ENCODE measurements at regions not wholly inside any gene's neighbourhood (a gene's known extent, or its start where the extent isn't known, plus 50 kb on each side); places are given as distances from the start of the nearest gene placed in this dataset.

DNA sequence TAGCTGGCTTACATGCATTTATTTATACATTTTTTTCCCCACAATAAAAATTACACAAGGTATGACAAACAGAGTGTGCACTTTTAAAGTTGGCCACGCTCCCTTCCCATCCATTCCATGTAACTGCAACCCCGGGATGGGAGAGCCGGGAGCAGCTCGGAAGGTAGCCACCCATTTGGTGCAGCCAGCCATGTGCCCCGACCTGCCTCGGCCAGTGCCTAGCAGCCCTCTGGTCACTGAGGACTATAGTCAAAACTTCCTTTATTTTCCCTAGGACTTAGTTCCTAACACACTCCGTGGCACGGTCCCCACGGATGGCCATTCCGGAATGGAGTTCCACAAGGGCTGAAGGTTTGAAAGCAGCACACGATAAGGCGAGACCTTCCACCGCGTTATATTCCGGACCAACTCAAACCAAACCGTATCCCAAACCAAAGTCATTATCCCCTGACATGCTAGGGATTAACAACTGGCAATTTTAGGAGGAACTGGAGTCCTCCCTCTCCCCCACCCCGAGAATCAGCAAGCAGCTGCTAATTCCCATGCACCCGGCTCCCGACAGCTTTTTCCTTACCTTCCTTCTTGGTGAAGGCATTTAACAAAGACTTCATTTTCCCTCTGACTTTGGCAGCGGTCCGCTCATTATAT, 426.4 kb downstream of the SHANK2 start:
- Histone ChIP-seq H3K4me1 (peaks cover 4% of the 10 kb centered on the region), H3K27me3 (ENCODE audit: insufficient read depth in 3 of 3, low read length in 2 of 3) (peaks cover 0 to 79% (median 25%) of the 10 kb centered on the region in 3 donors), H3K36me3 (ENCODE audit: insufficient read depth in 1 of 2, low read depth in 1 of 2) (no peaks in the 10 kb centered on the region), H3K9me3 (no peaks in the 10 kb centered on the region), H3K4me3 (peak overlapping the region; percentile 10), H3K27ac (no peak overlapping the region)
- ATAC-seq = no peak
- DNase-seq = no peak
- TF ChIP-seq, protein P1, sequence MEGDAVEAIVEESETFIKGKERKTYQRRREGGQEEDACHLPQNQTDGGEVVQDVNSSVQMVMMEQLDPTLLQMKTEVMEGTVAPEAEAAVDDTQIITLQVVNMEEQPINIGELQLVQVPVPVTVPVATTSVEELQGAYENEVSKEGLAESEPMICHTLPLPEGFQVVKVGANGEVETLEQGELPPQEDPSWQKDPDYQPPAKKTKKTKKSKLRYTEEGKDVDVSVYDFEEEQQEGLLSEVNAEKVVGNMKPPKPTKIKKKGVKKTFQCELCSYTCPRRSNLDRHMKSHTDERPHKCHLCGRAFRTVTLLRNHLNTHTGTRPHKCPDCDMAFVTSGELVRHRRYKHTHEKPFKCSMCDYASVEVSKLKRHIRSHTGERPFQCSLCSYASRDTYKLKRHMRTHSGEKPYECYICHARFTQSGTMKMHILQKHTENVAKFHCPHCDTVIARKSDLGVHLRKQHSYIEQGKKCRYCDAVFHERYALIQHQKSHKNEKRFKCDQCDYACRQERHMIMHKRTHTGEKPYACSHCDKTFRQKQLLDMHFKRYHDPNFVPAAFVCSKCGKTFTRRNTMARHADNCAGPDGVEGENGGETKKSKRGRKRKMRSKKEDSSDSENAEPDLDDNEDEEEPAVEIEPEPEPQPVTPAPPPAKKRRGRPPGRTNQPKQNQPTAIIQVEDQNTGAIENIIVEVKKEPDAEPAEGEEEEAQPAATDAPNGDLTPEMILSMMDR (IDR thresholded peaks at IDR 0.05) = no peak
- WGBS, 3 donors = 12 to 14% (median 13%) methylated on average over 21 of the region's 21 CpGs
- intact Hi-C loops (cut with DNase I) = no loop called here

DNA sequence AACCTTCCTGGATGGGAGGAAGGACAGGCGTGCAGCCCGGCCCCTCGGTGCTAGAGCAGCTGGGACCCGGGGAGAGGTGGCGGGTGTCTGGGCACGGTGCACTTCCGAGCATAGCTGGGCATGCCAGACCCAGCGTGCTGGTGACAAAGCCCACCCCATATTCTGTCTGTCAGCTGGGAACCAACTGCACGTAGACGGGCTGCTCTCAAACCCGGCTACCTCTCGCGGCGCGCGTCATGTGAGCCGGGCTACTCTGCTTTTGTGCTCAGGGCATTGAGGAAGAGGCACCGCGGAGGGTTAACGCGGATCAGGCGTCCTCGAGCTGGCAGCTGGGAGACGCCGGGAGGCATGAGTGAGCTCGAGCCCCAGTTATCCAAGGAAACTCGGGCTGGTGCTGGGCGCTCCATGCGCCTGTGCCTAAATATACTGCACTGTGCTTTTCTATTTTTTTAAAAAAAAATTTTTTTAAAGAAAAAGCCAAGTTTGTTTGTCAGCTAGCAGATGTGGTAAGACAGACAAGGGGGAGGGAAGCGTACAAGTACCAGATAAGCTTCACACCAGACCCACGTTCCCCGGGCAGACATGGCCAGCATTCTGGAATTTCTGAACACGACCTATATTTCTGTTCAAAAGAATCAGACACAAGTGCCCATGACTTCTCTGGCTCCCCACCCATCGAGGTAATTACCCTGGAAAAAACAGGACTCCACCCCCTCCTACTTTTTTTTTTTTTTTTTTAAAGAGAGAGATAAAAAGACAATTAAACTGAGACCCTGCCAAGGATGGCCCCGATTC, 425.6 kb downstream of the SHANK2 start:
- ATAC-seq = no peak
- Histone ChIP-seq H3K9me3 (no peaks in the 10 kb centered on the region), H3K4me3 (peak overlapping the region; percentile 10), H3K27ac (no peak overlapping the region), H3K4me1 (peaks cover 4% of the 10 kb centered on the region), H3K36me3 (ENCODE audit: insufficient read depth in 1 of 2, low read depth in 1 of 2) (no peaks in the 10 kb centered on the region), H3K27me3 (ENCODE audit: insufficient read depth in 3 of 3, low read length in 2 of 3) (peaks cover 0 to 83% (median 29%) of the 10 kb centered on the region in 3 donors)
- no peak for DNase-seq
- TF ChIP-seq, protein P1 (IDR thresholded peaks at IDR 0.05) = no peak
- 1 to 4% (median 2%) methylated on average over 34 to 35 of the region's 35 CpGs for whole genome bisulfite sequencing, 3 donors
- intact Hi-C loops (cut with DNase I) = no loop called here

DNA sequence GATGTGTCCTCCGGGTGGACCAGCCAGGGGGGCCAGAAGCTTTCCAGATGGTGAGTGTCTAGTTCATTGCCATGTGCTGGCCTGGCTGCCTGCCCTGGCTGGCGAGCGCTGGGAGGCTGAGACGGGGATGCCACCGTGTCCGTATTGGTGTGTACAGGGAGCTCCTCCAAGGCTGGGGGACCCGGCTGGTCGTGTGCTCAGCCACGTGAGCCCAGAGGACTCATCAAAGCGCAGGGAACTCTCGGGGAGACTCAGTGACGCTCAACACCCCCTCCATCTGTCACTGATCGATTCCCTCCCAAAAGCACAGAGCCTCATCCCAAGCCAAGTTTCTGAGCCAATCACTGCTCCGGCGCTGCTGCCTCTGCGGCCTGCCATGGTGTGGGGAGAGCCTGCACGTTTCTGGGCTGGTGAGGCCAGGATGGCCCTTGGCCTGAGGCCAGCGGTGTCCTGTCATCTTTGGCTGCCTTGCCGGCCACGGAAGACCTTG, 423.7 kb downstream of the SHANK2 start:
- ATAC-seq (no peak), DNase-seq (peak in 1 of 2 donors; percentile 23)
- no peaks in the 10 kb centered on the region for H3K36me3 ChIP-seq (ENCODE audit: insufficient read depth in 1 of 2, low read depth in 1 of 2)
- peaks cover 4% of the 10 kb centered on the region for H3K4me1 ChIP-seq
- TF ChIP-seq, protein P1 (IDR thresholded peaks at IDR 0.05) = no peak
- no peak overlapping the region for H3K4me3 ChIP-seq
- no peak overlapping the region for H3K27ac ChIP-seq
- peaks cover 0 to 88% (median 23%) of the 10 kb centered on the region in 3 donors for H3K27me3 ChIP-seq (ENCODE audit: insufficient read depth in 3 of 3, low read length in 2 of 3)
- H3K9me3 ChIP-seq = no peaks in the 10 kb centered on the region
- intact Hi-C loops (cut with DNase I) = no loop called here
- WGBS, 3 donors = 23 to 27% (median 24%) methylated on average over 20 of the region's 20 CpGs

DNA sequence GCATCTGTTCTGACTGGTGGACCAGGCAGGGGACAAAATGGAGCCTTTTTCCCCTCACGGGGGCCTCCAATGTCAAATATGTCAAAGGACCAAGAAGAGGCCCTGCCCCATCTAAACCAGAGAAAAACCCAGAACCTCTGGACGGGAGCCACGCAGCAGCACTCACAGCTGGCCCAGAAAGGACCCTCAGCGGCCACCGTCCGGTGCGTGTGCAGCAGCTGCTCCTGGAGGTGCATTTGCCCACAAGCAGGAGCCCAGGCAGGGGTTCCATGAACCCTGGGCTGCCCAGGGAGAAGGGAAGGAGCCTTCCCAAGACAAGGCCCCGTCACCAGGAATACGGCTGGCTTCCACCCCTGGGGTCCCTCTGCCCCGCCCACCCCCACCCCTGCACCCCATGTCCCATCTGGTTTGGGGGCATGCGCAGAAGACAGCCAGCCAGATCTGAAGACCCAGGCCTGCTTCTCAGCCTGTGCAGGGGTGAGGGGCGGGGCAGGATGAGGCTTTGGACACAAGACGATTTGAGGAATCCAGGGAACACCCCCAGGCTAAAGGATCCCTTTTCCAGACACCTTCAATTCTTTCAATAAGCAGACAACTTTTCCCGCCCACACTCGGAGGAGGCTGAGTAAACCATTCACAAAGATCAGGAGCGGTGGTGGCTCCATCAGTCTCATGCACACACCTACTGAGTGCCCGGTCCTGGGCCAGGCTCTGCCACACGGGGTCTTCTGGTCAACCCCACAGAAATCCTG, 423.1 kb downstream of the SHANK2 start:
- 65 to 75% (median 66%) methylated on average over 18 of the region's 18 CpGs for WGBS, 3 donors
- Histone ChIP-seq H3K9me3 (no peaks in the 10 kb centered on the region), H3K27me3 (ENCODE audit: insufficient read depth in 3 of 3, low read length in 2 of 3) (peaks cover 0 to 82% (median 23%) of the 10 kb centered on the region in 3 donors), H3K4me1 (peaks cover 4% of the 10 kb centered on the region), H3K36me3 (ENCODE audit: insufficient read depth in 1 of 2, low read depth in 1 of 2) (no peaks in the 10 kb centered on the region), H3K27ac (no peak overlapping the region), H3K4me3 (no peak overlapping the region)
- TF ChIP-seq, protein P1 (IDR thresholded peaks at IDR 0.05) = no peak
- intact Hi-C loops (cut with DNase I) = no loop called here
- no peak for DNase-seq
- no peak for ATAC-seq
